Skeletal muscle satellite cell (primary cell): ENCODE measurements at regions not wholly inside any gene's neighbourhood (a gene's known extent, or its start where the extent isn't known, plus 50 kb on each side); places are given as distances from the start of the nearest gene placed in this dataset.
"Not testable (repeated sequence)": the region's sequence is repeated elsewhere in the genome, so short reads cannot be mapped to it uniquely, and the experiment has no call there.

Experiments
- H3K27me3 ChIP-seq: 2 replicates; pipeline ENCODE4 v1.7.0; 2013; ENCODE audit warnings: low read length; ENCODE audit not compliant: control insufficient read depth, insufficient read depth
- H3K36me3 ChIP-seq: 2 replicates; pipeline ENCODE4 v1.7.0; 2013; ENCODE audit warnings: mild to moderate bottlenecking, control low read depth, low read length; ENCODE audit not compliant: insufficient read depth
- H3K4me1 ChIP-seq: 2 replicates; pipeline ENCODE4 v1.7.0; 2013; ENCODE audit warnings: low read length; ENCODE audit not compliant: control insufficient read depth, insufficient read depth
- H3K4me2 ChIP-seq: 2 replicates; pipeline ENCODE4 v1.7.0; 2013; ENCODE audit warnings: mild to moderate bottlenecking, low read length
- H3K4me3 ChIP-seq: 2 replicates; pipeline ENCODE4 v1.7.0; 2013; ENCODE audit warnings: low read length
- H3K9ac ChIP-seq: 2 replicates; pipeline ENCODE4 v1.7.0; 2013; ENCODE audit warnings: mild to moderate bottlenecking, low read depth, low read length, moderate library complexity
- H3K9me3 ChIP-seq: replicated peaks from 2 replicates; pipeline ENCODE4 v1.7.0; 2013; ENCODE audit warnings: mild to moderate bottlenecking, control low read depth, low read length

- not testable (repeated sequence) for H3K4me2 ChIP-seq, H3K9me3 ChIP-seq, H3K4me3 ChIP-seq, H3K36me3 ChIP-seq, H3K4me1 ChIP-seq, H3K9ac ChIP-seq
- peaks cover 12% of the 10 kb centered on the region for H3K27me3 ChIP-seq
These were observed 86.9 kb upstream of the FZD7 start for GRCh38 chr2:201946746-201947145.

GRCh38 chr2:201947287-201947686 lies 86.4 kb upstream of the FZD7 start:
- peaks cover 12% of the 10 kb centered on the region for H3K27me3 ChIP-seq
- H3K36me3 ChIP-seq: no peaks in the 10 kb centered on the region
- no peak overlapping the region for H3K9ac ChIP-seq
- no peak overlapping the region for H3K4me2 ChIP-seq
- H3K9me3 ChIP-seq: no peaks in the 10 kb centered on the region
- H3K4me1 ChIP-seq: no peaks in the 10 kb centered on the region
- H3K4me3 ChIP-seq: no peak overlapping the region

GRCh38 chr2:201949181-201949926 lies 84.3 kb upstream of the FZD7 start:
- no peaks in the 10 kb centered on the region for H3K4me1 ChIP-seq
- no peaks in the 10 kb centered on the region for H3K36me3 ChIP-seq
- H3K4me3 ChIP-seq: no peak overlapping the region
- no peak overlapping the region for H3K9ac ChIP-seq
- H3K4me2 ChIP-seq: no peak overlapping the region
- peaks cover 8% of the 10 kb centered on the region for H3K27me3 ChIP-seq
- H3K9me3 ChIP-seq: no peaks in the 10 kb centered on the region

- Histone ChIP-seq H3K9me3 (no peaks in the 10 kb centered on the region), H3K4me3 (no peak overlapping the region), H3K27me3 (peaks cover 8% of the 10 kb centered on the region), H3K9ac (no peak overlapping the region), H3K36me3 (no peaks in the 10 kb centered on the region), H3K4me1 (no peaks in the 10 kb centered on the region), H3K4me2 (no peak overlapping the region)
These were observed 83.8 kb upstream of the FZD7 start for GRCh38 chr2:201949927-201950246.

DNA sequence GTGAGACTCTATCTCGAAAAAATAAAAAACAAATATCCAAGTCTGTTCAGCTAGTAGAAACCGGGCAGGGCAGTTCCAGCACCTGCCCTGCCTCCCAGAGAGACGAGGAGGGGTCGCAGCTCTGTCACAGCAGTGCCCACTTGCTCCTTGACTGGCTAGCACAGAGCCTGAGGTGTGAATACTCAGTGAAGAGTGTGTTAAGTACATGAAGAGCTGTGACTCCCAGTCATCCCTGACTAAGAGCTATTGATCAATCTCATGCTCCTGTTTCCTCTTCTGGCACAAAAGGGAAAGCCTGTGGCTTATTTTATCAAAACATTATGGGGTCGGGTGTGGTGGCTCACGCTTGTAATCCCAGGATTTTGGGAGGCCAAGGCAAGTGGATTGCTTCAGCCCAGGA lies 83.0 kb upstream of the FZD7 start:
- H3K27me3 ChIP-seq: peaks cover 10% of the 10 kb centered on the region
- no peak overlapping the region for H3K4me2 ChIP-seq
- H3K4me3 ChIP-seq: no peak overlapping the region
- no peaks in the 10 kb centered on the region for H3K9me3 ChIP-seq
- H3K4me1 ChIP-seq: peaks cover 4% of the 10 kb centered on the region
- H3K36me3 ChIP-seq: no peaks in the 10 kb centered on the region
- no peak overlapping the region for H3K9ac ChIP-seq

GRCh38 chr2:201952187-201952586 lies 81.5 kb upstream of the FZD7 start:
- no peak overlapping the region for H3K9ac ChIP-seq
- H3K27me3 ChIP-seq: peaks cover 17% of the 10 kb centered on the region
- H3K9me3 ChIP-seq: no peaks in the 10 kb centered on the region
- no peaks in the 10 kb centered on the region for H3K36me3 ChIP-seq
- no peak overlapping the region for H3K4me2 ChIP-seq
- no peak overlapping the region for H3K4me3 ChIP-seq
- peaks cover 14% of the 10 kb centered on the region for H3K4me1 ChIP-seq

DNA sequence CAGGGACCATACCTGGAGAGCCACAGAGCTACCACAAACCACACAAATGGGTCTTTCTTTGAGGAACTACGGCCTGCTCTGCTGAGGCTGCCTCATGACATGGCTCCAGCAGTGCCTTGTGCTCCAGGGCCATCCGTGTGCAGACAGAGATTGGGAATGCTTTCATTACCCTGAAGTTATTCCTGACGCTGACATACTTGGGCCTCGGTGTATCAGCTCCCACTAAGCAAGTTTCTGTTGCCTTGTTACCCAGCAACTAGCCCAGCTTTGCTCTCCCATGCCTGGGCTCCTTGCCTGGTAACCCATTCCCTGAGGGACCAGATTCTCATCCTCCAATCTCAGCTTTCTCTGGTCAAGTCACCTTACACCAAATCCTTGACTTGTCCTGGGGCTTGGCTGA lies 80.3 kb upstream of the FZD7 start:
- Histone ChIP-seq H3K4me3 (no peak overlapping the region), H3K27me3 (peaks cover 17% of the 10 kb centered on the region), H3K9ac (no peak overlapping the region), H3K4me2 (no peak overlapping the region), H3K4me1 (peaks cover 14% of the 10 kb centered on the region), H3K9me3 (no peaks in the 10 kb centered on the region), H3K36me3 (no peaks in the 10 kb centered on the region)

- Histone ChIP-seq H3K9ac (no peak overlapping the region), H3K4me1 (peaks cover 14% of the 10 kb centered on the region), H3K27me3 (peaks cover 20% of the 10 kb centered on the region), H3K36me3 (no peaks in the 10 kb centered on the region), H3K4me2 (no peak overlapping the region), H3K9me3 (no peaks in the 10 kb centered on the region), H3K4me3 (no peak overlapping the region)
These were observed 79.8 kb upstream of the FZD7 start for GRCh38 chr2:201953880-201954279.

DNA sequence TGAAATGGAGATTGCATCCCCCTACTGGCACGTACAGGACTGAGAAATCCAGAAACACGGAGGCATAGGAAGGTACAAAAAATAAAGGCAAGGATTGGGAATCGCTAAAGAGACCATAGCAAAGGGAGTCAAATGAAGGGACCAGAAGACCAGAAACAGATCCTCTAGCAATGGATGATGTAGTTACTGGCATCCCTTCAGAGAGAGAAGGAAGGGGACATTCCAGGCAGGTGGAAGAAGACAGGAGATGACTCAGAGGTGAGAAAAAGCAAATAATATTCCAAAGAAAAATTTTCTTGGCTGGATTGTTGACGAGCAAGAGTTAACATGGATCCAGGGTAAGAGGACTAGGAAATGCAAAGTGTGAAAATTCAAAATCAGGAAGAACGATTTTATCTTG lies 78.4 kb upstream of the FZD7 start:
- H3K9me3 ChIP-seq: no peaks in the 10 kb centered on the region
- H3K4me1 ChIP-seq: peaks cover 14% of the 10 kb centered on the region
- no peak overlapping the region for H3K4me2 ChIP-seq
- H3K27me3 ChIP-seq: peaks cover 25% of the 10 kb centered on the region
- H3K9ac ChIP-seq: no peak overlapping the region
- no peak overlapping the region for H3K4me3 ChIP-seq
- H3K36me3 ChIP-seq: no peaks in the 10 kb centered on the region

- no peaks in the 10 kb centered on the region for H3K9me3 ChIP-seq
- no peak overlapping the region for H3K4me3 ChIP-seq
- no peak overlapping the region for H3K9ac ChIP-seq
- H3K27me3 ChIP-seq: peaks cover 30% of the 10 kb centered on the region
- peak overlapping the region; percentile 40 for H3K4me2 ChIP-seq
- H3K4me1 ChIP-seq: peaks cover 14% of the 10 kb centered on the region
- H3K36me3 ChIP-seq: no peaks in the 10 kb centered on the region
These were observed 77.9 kb upstream of the FZD7 start for GRCh38 chr2:201955702-201956141.

DNA sequence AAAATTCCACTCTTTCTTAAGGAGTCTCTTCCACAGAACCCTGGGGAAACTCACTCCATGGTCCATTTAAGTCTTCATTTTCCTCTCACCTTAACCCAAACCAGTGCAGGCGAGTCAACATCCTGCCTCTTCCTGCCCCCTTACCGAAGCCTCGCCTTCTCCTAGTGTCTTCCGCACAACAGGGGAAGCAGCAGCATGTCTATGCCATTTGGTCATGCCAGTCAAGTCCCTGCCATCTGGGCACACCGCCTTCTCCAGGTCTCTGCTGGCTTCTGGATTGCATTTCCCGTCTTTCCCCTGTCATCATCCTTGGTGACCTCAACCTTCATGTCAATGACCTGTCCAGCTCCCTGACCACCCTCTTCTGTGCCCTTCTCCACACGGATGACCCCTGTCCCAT lies 77.3 kb upstream of the FZD7 start:
- Histone ChIP-seq H3K9me3 (no peaks in the 10 kb centered on the region), H3K36me3 (no peaks in the 10 kb centered on the region), H3K4me3 (no peak overlapping the region), H3K27me3 (peaks cover 30% of the 10 kb centered on the region), H3K9ac (no peak overlapping the region), H3K4me1 (peaks cover 14% of the 10 kb centered on the region), H3K4me2 (peak overlapping the region; percentile 40)

GRCh38 chr2:201957091-201957490 lies 76.6 kb upstream of the FZD7 start:
- peaks cover 14% of the 10 kb centered on the region for H3K4me1 ChIP-seq
- peaks cover 30% of the 10 kb centered on the region for H3K27me3 ChIP-seq
- no peak overlapping the region for H3K4me3 ChIP-seq
- no peaks in the 10 kb centered on the region for H3K9me3 ChIP-seq
- H3K9ac ChIP-seq: no peak overlapping the region
- H3K4me2 ChIP-seq: no peak overlapping the region
- H3K36me3 ChIP-seq: no peaks in the 10 kb centered on the region
